Mesenteric fat pad (tissue), 1 donor: ENCODE measurements at regions not wholly inside any gene's neighbourhood (a gene's known extent, or its start where the extent isn't known, plus 50 kb on each side); places are given as distances from the start of the nearest gene placed in this dataset.

Experiments used
- DNase-seq: peaks from one replicate; pipeline ENCODE4 v3.0.0-alpha.2; 2020; ENCODE audit warnings: low spot score
- donor health status: DM: yes; HTN: yes; CAD: no.

DNA sequence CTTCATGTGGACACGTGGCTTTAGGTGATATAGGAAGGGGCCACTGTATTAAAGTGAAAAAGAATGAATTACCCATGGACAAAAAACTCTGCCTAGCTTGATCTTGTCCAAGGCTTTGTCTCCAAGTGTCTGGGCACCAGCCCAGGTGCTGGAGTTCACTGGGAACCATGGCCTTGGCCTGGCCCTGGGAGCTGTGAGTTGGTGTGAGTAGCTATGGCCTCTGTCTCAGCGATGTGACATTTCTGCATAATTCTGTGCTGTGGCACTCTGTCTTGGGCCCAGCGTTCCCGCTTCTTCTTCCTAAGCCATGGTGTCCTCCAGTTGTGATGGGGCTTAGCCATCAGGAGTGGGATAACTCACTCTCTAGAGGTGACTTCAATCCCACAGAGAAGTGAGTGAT, 119.0 kb upstream of the PPP2R2D start:
- DNase-seq: no peak

DNA sequence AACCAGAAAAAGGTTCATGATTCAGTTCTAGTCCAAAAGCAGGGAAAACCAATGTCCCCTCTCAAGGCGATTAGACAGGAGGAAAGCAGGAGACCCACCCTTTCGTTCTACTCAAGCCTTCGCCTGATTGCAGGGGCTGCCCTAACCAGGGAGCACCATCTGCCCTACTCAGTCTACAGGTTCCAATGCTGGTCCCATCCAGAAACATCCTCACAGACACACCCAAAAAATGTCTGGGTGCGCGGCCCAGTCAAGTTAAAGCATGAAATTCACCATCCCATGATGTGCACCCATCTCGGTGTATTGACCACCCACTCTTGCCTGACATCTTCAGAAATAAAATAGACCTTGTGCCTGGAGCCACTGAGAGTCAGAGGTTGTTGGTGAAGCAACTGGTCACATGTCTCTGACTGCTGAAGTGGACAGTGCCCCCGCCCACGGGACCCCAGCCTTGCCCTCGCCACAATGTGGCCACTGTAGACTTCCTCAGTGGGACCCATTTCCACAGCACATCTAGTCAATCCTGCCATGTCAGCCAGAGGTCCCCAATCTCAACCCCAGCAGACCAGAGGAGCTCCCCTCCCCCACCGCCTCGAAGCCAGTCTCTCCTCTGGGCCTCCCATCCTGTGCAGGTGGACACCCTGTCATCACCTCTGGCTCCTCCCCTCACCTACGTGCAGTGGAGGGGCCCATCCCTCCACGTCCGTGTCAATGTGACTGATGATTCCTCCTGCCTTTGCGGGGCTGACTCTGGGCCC, 116.3 kb upstream of the PPP2R2D start:
- peak; percentile 81 for DNase-seq

DNA sequence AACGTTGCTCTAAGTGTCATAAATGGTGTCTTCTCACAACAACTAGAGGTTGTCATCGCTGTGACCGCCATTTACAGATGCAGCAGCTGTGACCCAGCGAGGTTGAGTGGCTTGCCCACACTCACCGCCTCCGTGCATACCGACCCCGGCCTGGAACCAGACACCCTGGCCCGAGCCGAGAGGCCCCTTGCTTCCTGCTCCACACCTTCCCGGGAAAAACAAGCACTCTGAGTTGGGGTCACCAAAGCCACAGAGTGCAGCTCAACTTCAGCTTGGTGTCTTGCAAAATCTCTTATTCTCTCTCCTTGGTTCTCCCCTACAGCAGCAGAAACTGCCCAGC, 115.7 kb upstream of the PPP2R2D start:
- peak; percentile 84 for DNase-seq

DNA sequence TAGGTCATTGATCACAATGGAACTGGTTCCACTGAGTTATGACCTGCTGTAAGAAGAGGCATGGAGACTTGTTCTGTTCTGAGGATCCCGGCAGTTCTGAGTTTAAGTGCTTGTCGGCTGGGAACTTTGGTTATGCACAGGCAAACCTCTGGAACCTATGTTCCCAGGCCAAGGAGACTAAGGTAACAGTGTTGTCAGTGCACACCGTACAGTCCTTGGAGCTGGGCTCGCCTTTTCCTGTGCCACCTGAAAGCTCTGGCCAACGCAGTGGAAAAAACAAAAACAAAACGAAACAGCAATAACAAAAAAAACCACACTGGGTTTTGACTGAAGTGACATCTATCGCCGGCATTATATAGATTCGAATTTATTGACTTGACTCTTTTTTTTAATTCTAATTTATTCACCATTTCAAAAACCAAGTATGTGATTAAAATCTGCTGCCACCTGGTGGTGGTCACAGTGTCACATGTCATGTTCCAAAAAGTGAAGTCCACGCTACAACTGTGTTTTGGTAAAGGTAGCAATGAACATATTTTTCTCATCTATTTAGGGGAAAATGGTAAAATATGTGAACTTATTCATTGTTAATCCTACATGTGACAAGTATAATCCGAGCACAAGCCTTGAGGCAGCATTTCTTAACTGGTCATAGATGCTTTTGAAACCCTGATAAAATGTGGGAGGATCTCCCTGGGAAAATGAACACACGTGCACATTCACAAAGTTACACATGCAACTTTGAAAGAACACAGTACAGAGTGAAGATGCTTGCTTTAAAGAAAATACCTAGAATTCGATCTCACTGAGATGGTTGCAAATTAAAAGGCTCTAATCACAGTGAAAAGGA, 113.8 kb upstream of the PPP2R2D start:
- no peak for DNase-seq

DNA sequence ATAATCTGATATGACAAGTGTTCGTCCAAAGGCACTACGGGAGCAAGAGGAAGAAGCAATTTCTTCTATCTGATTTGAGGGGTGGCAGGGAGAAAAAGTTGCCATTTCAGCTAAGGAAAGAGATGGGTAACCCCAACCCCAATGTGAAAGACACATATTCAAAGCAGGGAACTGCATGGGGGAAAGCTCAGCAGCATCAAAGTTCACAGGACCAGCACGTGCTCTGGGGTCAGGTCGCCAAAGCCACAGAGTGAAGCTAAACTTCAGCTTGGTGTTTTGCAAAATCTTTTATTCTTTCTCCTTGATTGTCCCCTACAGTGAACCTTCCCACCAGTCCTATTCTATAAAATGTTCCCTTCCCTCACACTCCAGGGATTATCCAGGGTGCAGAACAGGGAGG, 112.8 kb upstream of the PPP2R2D start:
- no peak for DNase-seq

DNA sequence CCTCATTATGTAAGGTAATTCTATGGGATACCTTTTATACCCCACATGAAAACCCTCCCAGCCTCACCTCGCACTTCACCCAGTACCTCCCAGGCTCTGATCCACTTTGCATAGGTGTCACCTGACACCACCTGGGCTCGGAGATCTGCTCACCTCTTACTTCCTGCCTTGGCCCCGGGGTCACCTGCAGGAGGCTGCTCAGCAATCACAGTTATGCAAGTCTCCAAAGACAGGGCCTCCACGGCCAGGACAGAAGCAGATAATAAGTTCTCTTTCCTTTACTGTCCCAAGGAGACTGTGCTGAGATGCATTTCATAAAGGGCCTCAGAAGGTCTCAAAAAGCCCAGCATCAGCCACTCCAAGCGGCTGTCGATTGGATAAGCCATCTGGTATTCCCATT, 112.4 kb upstream of the PPP2R2D start:
- DNase-seq: peak; percentile 71

DNA sequence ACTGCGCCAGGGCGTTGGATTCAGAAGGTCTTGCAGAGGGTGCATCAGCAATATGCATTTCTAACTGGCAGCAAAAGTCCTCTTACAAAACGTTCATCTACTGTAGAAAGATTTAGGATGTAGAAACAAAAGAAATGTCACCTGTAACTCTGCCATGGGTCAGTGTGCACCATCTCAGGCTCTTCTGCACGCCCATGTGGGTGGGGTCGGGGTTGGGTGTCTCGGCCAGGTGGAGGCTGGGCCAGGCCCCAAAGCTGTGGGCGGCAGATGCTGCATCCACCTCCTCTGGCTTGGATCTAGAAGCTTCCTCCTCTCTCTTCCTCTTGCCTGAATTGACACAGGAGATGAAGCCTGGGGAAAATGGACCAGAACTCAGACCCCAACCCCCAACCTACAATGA, 111.3 kb upstream of the PPP2R2D start:
- DNase-seq: no peak

DNA sequence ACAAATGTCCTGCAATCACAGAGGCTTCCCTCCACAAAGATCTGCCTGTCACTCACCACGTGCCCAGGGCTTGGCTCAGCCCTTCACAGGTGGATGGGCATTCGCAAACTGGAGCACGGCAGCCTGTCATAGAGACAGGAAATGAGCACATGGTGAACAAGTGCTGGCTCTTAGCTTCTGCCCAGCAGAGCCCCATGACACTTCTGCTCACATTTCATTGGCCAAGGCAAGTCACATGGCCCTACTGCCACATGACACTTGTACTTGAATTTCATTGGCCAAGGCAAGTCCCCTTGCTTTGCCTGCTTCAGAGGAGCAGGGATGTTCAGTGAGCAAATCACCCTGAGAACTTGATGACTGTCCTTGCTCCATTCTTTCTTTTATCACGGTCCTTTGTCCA, 110.8 kb upstream of the PPP2R2D start:
- DNase-seq: no peak

DNA sequence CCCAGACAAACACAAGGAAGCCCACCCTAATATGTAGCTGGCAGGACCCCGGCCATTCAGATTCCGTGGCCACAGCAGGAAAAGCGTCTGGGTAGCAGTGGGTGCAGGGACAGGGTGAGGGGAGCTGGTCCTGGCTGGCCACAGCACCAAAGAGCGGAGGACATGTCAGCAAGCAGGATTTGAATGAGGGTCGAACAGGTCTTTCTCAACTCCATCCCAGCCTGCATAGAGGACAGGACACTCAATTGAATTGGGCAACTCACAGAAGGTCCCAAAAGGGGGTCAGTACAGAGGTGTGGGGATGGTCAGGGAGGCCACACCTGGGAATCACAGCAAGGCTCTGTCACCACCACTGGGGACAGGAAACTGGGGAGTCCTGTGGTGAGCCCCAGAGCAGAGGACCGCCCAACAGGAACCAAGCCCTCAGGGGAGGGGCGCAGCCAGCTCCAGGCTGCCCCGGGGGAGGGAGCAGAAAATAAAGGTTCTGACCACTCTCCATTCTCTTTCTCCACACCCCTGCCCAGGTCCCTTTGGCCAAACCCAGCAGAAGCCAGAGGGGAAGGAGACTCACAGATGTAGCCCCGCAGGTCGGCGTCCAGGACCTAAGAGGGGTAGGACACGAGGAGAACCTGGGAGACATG, 108.7 kb upstream of the PPP2R2D start:
- peak; percentile 82 for DNase-seq

DNA sequence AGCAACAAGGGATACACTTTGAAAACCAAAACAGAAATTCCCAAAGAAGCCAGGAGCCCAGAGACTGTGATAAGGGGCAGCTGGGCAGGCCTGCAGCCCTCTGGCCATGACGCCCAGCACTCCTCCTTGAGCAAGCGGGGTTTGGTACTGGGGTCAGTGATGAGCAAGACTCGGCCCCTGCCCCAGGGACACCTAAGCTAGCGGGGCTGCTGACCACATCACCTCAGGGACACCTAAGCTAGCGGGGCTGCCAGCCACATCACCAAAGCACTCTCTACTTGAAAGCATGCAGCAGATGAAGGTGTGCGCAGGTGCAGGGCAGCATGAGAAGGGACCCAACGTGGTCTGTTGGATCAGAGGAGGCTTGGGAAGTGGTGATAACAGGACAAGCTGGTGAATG, 108.0 kb upstream of the PPP2R2D start:
- peak; percentile 84 for DNase-seq

DNA sequence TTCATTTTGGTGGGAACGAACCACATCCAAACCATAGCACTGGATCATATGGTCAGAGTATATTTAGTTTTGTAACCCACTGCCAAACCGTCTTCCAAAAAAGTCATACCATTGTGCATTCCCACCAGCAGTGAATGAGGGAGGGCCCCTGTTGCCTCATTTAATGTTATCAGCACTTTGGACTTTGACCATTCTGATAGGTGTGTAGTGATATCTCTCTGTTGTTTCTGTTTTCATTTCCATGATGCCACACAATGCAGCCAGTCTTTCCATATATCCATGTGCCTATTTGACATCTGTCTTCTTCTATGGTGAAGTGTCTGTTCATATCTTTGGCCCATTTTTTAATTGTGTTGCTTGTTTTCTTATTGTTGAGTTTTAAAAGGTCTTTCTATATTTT, 105.0 kb upstream of the PPP2R2D start:
- no peak for DNase-seq

DNA sequence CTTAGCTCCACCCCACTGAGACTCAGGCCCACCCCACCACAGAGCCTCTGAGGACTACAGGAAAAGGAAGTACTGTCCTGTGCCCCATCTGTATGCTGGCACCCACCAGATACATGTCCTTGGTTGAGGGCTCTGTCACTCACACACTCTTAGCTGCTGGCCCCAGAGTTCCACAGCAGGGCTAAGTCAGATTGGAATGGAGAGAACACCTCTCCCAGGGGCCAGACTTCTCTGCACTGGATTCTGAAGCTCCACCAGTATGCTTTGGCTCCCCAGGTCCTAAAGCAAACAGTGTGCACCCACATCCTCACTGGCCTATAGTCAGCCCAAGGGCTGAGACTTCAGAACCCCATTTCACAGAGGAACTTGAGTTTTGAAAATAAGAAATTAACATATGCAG, 103.2 kb upstream of the PPP2R2D start:
- no peak for DNase-seq

DNA sequence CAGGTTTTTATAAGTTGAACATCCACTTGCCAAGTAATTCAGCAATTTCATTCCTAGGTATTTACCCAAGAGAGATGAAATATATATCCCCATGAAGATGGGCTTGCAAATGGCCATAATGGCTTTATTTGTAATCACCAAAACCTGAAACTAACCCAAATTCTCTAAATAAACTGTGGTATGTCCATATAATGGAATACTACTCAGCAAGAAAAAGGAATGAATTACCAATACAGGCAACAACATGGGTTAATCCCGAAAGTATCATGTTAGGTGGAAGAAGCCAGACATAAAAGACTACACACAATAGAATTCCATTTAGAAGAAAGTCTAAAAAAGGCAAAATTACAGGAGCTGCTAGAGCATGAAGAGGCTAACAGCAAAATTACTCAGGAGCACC, 101.4 kb upstream of the PPP2R2D start:
- DNase-seq: no peak

DNA sequence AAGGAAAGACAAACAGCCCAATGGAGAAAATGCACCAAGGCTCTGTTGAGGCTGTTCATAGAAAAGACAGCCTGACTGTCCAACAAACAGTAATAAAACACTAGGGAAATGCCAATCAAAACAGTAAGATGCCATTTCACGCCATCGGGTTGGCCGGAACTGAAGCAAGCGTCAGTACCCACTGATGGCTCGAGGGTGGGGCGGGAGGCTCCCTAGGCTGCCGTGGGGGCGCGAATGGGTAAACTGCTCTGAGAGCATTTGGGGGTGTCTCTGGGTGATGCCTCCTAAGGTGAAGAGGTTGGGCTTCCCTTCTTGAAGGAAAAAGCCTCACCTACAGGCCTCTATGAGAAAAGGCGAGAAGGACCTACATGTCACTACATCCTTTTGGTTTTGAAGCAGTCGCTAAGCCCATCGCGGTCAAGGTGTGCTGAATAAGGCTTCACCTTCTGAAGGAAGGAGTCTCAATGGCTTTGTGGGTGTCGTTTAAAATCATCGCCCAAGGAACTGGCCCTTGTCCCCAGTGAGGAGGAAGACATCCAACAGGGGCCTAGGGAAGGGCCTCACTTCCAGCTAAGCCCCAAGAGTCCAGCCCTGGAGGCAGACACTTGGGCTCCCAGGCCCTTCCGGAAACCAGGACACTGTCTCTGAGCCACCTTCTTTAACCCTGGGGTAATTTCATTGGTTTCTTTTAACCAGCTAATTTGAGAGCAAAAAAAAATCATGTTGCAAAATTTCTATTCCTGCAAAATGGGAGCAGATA, 98.5 kb upstream of the PPP2R2D start:
- peak; percentile 62 for DNase-seq

DNA sequence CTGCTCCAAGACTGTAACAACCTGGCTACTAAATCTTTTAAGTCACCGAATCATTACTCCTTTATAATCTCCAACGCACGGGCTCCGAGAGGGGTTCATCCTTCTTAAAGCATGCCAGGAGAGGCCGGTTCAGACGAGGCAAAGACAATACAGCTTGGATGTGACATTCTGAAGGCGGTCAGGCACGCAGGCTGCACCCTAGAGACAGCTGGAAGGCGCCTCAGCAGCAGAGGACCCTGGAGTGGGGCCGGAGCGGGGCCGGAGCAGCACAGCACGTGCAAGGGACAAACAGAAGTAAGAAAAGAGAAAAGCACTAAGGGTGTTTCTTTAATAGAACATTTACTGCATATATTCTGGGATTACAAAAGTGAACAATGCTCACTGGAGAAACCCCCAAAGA, 97.8 kb upstream of the PPP2R2D start:
- no peak for DNase-seq

DNA sequence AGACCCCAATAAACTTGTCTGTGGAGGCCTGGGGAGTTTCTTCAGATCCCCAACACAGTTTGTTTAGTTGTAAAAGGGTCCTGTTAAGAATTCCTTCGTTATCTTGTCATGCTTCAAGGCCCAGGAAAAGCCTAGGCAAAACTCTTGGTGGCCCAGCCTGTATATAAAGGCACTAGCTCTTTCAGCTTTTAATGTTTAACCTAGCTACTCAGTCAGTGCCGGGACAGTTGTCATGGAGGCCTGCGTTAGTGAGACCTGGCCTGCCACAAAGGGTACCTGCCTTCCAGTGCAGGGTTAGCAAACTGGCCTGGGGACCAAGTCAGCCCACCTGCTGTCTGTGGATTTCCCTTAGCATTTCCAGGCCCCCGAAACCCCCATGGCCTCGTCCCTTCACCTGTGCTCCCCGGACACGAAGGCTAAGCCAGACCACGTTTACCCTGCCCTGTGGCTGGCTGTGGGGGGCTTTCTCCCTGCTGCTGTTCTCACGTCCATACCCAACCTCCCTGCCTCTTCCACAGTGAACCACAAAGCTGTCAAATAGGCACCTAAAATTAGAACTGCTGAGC, 96.9 kb upstream of the PPP2R2D start:
- DNase-seq: no peak

DNA sequence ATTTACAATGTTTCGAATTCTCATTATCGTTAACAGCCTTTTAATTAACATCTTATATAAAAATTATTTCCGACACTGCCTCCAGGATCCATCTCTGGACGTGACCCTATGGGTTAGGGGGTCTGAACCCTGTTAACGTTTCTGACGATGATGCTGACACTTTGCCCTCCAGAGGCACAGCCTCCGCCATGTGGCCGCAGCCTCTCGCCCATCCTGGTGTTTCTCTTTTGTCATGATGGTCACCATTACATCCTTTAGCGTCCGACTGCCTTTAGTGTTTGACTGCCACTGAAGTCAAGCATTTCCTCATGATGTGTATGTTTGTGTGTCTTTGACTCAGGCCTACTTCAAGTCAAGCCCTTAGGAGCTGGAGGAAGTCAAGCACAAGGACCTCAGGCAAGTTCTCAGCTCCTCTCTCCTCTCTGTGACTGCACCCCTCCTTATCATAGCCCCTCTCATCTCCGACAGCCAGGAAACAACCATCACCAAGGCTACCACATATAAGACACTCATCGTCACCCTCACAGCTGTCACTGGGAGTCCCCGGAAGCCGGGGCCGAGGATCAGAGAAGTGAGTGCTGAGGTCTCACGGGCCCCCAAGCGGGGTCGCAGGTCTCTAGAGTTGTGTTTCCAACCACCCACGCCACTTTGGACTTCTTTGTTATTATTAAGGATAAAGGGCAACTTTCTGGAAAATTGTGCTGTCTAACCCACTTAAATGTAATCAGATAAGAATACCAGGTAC, 96.1 kb upstream of the PPP2R2D start:
- DNase-seq: peak; percentile 83

DNA sequence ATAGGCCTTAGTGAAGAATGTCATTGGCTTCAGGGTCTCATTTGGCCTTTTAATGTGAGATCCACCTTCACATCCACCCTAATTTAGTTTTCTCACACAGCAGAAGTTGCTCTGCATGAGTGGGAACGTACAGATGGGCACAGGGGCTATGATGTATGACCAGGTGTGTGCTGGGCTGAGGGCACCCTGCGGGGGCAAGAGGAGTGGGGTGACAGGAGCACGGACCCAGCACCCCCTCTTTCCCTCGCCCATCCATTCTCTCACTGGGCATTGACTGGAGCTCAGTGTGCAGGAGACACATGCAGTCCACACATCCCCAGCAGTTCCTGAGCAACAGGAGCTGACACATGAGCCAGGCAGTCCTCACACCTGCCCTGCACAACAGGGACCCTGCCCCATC, 95.1 kb upstream of the PPP2R2D start:
- no peak for DNase-seq

DNA sequence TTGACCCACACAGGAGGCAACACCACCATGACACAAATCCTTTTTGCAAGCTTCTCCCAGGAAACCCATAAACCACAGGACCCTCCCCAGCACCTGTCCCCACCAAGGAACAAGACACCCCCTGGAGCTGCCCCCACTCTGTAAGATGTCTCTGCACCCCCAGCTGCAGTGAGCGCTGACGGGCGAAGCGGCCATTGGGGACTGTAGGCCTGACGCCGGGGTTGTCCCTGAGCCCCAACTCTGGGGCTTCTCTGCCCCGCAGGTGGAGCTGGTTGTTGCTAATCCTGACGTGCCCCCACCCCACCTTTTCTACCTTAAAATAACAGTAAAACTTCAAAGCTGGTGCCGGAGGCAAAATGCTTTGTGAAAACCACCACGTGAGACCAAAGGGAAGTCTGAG, 94.7 kb upstream of the PPP2R2D start:
- no peak for DNase-seq

DNA sequence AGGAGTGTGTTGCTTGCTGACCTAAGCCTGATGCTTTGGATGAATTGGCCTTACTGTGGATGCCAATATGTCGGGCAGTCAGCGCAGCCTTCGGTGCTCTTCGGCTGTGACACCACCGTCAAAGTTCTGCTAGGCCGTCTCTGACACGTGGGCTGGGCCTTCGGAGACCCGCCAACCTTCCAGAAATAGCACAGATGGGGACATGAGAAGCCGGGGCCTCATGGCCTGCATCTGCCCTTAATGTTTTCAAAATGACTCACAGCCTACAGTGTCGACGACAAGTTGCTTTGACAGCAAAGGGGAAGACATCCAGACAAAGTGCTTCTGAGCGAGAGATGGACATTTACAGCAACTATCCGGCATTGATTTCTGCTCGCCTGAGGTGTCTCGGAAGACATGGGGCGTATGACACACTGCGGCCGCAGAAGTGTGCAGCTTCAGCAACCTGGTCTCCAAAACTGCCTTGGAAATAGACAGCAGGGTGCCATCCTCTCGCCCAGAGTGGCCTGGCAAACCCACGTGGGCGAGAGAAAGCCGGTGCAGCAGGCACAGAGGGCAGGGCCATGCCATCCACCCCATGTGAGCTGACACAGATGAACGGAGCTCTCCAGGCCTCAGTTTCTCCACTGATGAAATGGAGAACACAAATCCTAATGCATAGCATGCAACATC, 94.0 kb upstream of the PPP2R2D start:
- peak; percentile 65 for DNase-seq
